ENCODE measurements at regions not wholly inside any gene's neighbourhood (a gene's known extent, or its start where the extent isn't known, plus 50 kb on each side); places are given as distances from the start of the nearest gene placed in this dataset.

- no peaks in the 10 kb centered on the region for H3K36me3 ChIP-seq (ENCODE audit: control insufficient read depth in 2 of 3, insufficient read depth in 3 of 3, low read length in 3 of 3)
- H3K4me1 ChIP-seq (ENCODE audit: control insufficient read depth in 2 of 3, insufficient read depth in 2 of 3, low read depth in 1 of 3, low read length in 3 of 3): peaks cover 0 to 2% (median 0%) of the 10 kb centered on the region in 3 donors
- no peak overlapping the region for H3K9ac ChIP-seq (ENCODE audit: low read length in 3 of 3)
- no peaks in the 10 kb centered on the region for H3K27me3 ChIP-seq (ENCODE audit: control insufficient read depth, insufficient read depth, low read length)
- H3K27ac ChIP-seq (ENCODE audit: low read depth in 2 of 2, low read length in 2 of 2): no peak overlapping the region
- FAIRE-seq: no peak
- no peaks in the 10 kb centered on the region for H3K9me3 ChIP-seq (ENCODE audit: control insufficient read depth in 2 of 3, insufficient read depth in 1 of 3, low read length in 3 of 3)
- DNase-seq: no peak
- intact Hi-C loops (cut with DNase I): no loop called here
- TF ChIP-seq CTCF (IDR thresholded peaks at IDR 0.05; ENCODE audit: borderline replicate concordance, extremely low read depth, insufficient read depth): no peak
- no peak overlapping the region for H3K4me3 ChIP-seq (ENCODE audit: low read length in 3 of 3)
Observed at GRCh38 chr3:124203292-124203691, 211.4 kb upstream of the ROPN1 start.

- Histone ChIP-seq H3K4me3 (ENCODE audit: low read length in 3 of 3) (no peak overlapping the region), H3K9me3 (ENCODE audit: control insufficient read depth in 2 of 3, insufficient read depth in 1 of 3, low read length in 3 of 3) (no peaks in the 10 kb centered on the region), H3K36me3 (ENCODE audit: control insufficient read depth in 2 of 3, insufficient read depth in 3 of 3, low read length in 3 of 3) (no peaks in the 10 kb centered on the region), H3K9ac (ENCODE audit: low read length in 3 of 3) (no peak overlapping the region), H3K27ac (ENCODE audit: low read depth in 2 of 2, low read length in 2 of 2) (no peak overlapping the region), H3K27me3 (ENCODE audit: control insufficient read depth, insufficient read depth, low read length) (no peaks in the 10 kb centered on the region), H3K4me1 (ENCODE audit: control insufficient read depth in 2 of 3, insufficient read depth in 2 of 3, low read depth in 1 of 3, low read length in 3 of 3) (peaks cover 0 to 2% (median 0%) of the 10 kb centered on the region in 3 donors)
- intact Hi-C loops (cut with DNase I): no loop called here
- FAIRE-seq: no peak
- no peak for DNase-seq
- no peak for TF ChIP-seq CTCF (IDR thresholded peaks at IDR 0.05; ENCODE audit: borderline replicate concordance, extremely low read depth, insufficient read depth)
Observed at GRCh38 chr3:124206225-124207055, 214.5 kb upstream of the ROPN1 start.

GRCh38 chr3:124207077-124207476 lies 215.2 kb upstream of the ROPN1 start:
- intact Hi-C loops (cut with DNase I): no loop called here
- TF ChIP-seq CTCF (IDR thresholded peaks at IDR 0.05; ENCODE audit: borderline replicate concordance, extremely low read depth, insufficient read depth): no peak
- FAIRE-seq (no peak), DNase-seq (no peak)
- H3K4me1 ChIP-seq (ENCODE audit: control insufficient read depth in 2 of 3, insufficient read depth in 2 of 3, low read depth in 1 of 3, low read length in 3 of 3): no peaks in the 10 kb centered on the region
- H3K9ac ChIP-seq (ENCODE audit: low read length in 3 of 3): no peak overlapping the region
- H3K4me3 ChIP-seq (ENCODE audit: low read length in 3 of 3): no peak overlapping the region
- no peaks in the 10 kb centered on the region for H3K36me3 ChIP-seq (ENCODE audit: control insufficient read depth in 2 of 3, insufficient read depth in 3 of 3, low read length in 3 of 3)
- no peaks in the 10 kb centered on the region for H3K9me3 ChIP-seq (ENCODE audit: control insufficient read depth in 2 of 3, insufficient read depth in 1 of 3, low read length in 3 of 3)
- no peaks in the 10 kb centered on the region for H3K27me3 ChIP-seq (ENCODE audit: control insufficient read depth, insufficient read depth, low read length)
- no peak overlapping the region for H3K27ac ChIP-seq (ENCODE audit: low read depth in 2 of 2, low read length in 2 of 2)
